ENCODE measurements at regions not wholly inside any gene's neighbourhood (a gene's known extent, or its start where the extent isn't known, plus 50 kb on each side); places are given as distances from the start of the nearest gene placed in this dataset.

GRCh38 chr1:213481395-213481794 is 430.4 kb downstream of the RPS6KC1 start:
- TF ChIP-seq CTCF (IDR thresholded peaks at IDR 0.05) = no peak
- TF ChIP-seq POLR2AphosphoS5 (IDR thresholded peaks at IDR 0.05; ENCODE audit: low read depth, low read length) = no peak

Measured in Panc1 (cell line).